Endothelial cell of umbilical vein (primary cell): ENCODE measurements at regions not wholly inside any gene's neighbourhood (a gene's known extent, or its start where the extent isn't known, plus 50 kb on each side); places are given as distances from the start of the nearest gene placed in this dataset.

Experiments
- BruUV-seq: library from RNA; stranded (reverse); fragments of 400-500 nt; replicated peaks from 2 replicates; lab custom pipeline; 2021; lab: Mats Ljungman, UMichigan
- CTCF ChIA-PET: fragments of 300-600, 350-600 bp; sonication (Branson Sonifier 250); formaldehyde crosslinking; loops from one replicate; lab custom pipeline; 2021; ENCODE audit warnings: antibody characterized with exemption, inconsistent platforms; lab: Charles Lee
- POLR2A ChIA-PET: fragments of 300-600, 350-600 bp; sonication (Branson Sonifier 250); formaldehyde crosslinking; loops from one replicate; lab custom pipeline; 2021; ENCODE audit warnings: antibody characterized with exemption, inconsistent platforms; lab: Charles Lee
- DNase-seq: peaks from one replicate; pipeline ENCODE4 v3.0.0-alpha.2; 2011; ENCODE audit warnings: low read depth, low spot score
- FAIRE-seq: peaks from 2 replicates; lab custom pipeline; 2011; peaks lifted over from hg19 to GRCh38; lab: Jason Lieb, UNC
- H2AFZ ChIP-seq: 2 replicates; pipeline ENCODE4 v1.6.0; 2012; ENCODE audit warnings: low read depth, low read length, control low read depth, inconsistent platforms
- H3K27ac ChIP-seq: 2 replicates; pipeline ENCODE4 v1.5.1; 2011; ENCODE audit warnings: low read depth, mild to moderate bottlenecking, control low read depth, low read length, moderate library complexity; ENCODE audit not compliant: insufficient read depth
- H3K27me3 ChIP-seq, 2 experiments: 2 replicates each; pipeline versions ENCODE4 v1.6.0 to v1.6.1; 2011; ENCODE audit warnings: low read length in 2 of 2, mixed read lengths in 1 of 2; ENCODE audit not compliant: control insufficient read depth in 2 of 2, insufficient read depth in 2 of 2
- H3K36me3 ChIP-seq, 2 experiments: 2 replicates in 1 of 2; 3 replicates in 1 of 2; pipeline ENCODE4 v1.5.1; 2011; ENCODE audit warnings: low read length in 2 of 2, mild to moderate bottlenecking in 1 of 2, moderate library complexity in 1 of 2; ENCODE audit not compliant: control insufficient read depth in 2 of 2, insufficient read depth in 2 of 2; ENCODE audit errors: extremely low read depth in 1 of 2
- H3K4me1 ChIP-seq: 3 replicates; pipeline ENCODE4 v1.5.1; 2011; ENCODE audit warnings: mild to moderate bottlenecking, low read length; ENCODE audit not compliant: control insufficient read depth, insufficient read depth; ENCODE audit errors: extremely low read depth
- H3K4me2 ChIP-seq: 2 replicates; pipeline ENCODE4 v1.6.1; 2011; ENCODE audit warnings: low read length, control low read depth, mixed read lengths; ENCODE audit not compliant: insufficient read depth
- H3K4me3 ChIP-seq, 3 experiments: fragments of 200-600 bp in 1 of 3; sonication (generic), shearing (Covaris generic) in 1 of 3; replicated peaks in 1 of 3; 2 replicates each; pipeline ENCODE4 v1.5.1; 2011 to 2016; ENCODE audit warnings: control low read depth in 3 of 3, low read length in 3 of 3, mild to moderate bottlenecking in 2 of 3, inconsistent platforms in 1 of 3, low read depth in 1 of 3, moderate library complexity in 1 of 3; ENCODE audit not compliant: insufficient read depth in 1 of 3
- H3K79me2 ChIP-seq: 2 replicates; pipeline ENCODE4 v1.6.0; 2012; ENCODE audit warnings: low read length, inconsistent platforms; ENCODE audit not compliant: control insufficient read depth, insufficient read depth
- H3K9ac ChIP-seq: replicated peaks from 2 replicates; pipeline ENCODE3; 2011; ENCODE audit warnings: low read length, control low read depth; ENCODE audit not compliant: insufficient read depth; ENCODE audit errors: extremely low read depth
- H3K9me1 ChIP-seq: replicated peaks from 3 replicates; pipeline ENCODE4 v1.6.0; 2011; ENCODE audit warnings: mild to moderate bottlenecking, low read length; ENCODE audit not compliant: control insufficient read depth, insufficient read depth; ENCODE audit errors: extremely low read depth
- H3K9me3 ChIP-seq: replicated peaks from 2 replicates; pipeline ENCODE4 v1.5.1; 2012; ENCODE audit warnings: low read length, inconsistent platforms; ENCODE audit not compliant: control insufficient read depth, insufficient read depth
- H4K20me1 ChIP-seq: replicated peaks from 2 replicates; pipeline ENCODE3; 2011; ENCODE audit warnings: mild to moderate bottlenecking, low read length; ENCODE audit not compliant: control insufficient read depth, insufficient read depth; ENCODE audit errors: extremely low read depth
- CTCF ChIP-seq, 2 donors: IDR thresholded peaks; 1 replicate in 1 of 2; 2 replicates in 1 of 2; pipeline ENCODE4 v1.5.1; 2011; ENCODE audit warnings: low read length in 2 of 2, mild to moderate bottlenecking in 2 of 2, moderate library complexity in 2 of 2, control low read depth in 1 of 2, inconsistent platforms in 1 of 2, low read depth in 1 of 2; ENCODE audit not compliant: insufficient read depth in 1 of 2; ENCODE audit errors: extremely low read depth in 1 of 2
- EZH2 ChIP-seq: IDR thresholded peaks from 2 replicates; pipeline ENCODE4 v1.6.1; 2012; ENCODE audit warnings: borderline replicate concordance, low read depth, mild to moderate bottlenecking, moderate library complexity, low read length, inconsistent platforms; ENCODE audit not compliant: severe bottlenecking
- FOS ChIP-seq: IDR thresholded peaks from 2 replicates; pipeline ENCODE4 v1.6.1; 2011; ENCODE audit warnings: mild to moderate bottlenecking, low read length, moderate library complexity, borderline replicate concordance; ENCODE audit not compliant: insufficient read depth
- GATA2 ChIP-seq: IDR thresholded peaks from 2 replicates; pipeline ENCODE4 v1.7.0; 2011; ENCODE audit warnings: low read depth, mild to moderate bottlenecking, moderate library complexity, mixed read lengths, low read length; ENCODE audit not compliant: insufficient read length, insufficient read depth
- JUN ChIP-seq: IDR thresholded peaks from 2 replicates; pipeline ENCODE4 v1.6.1; 2011; ENCODE audit warnings: borderline replicate concordance, low read depth; ENCODE audit not compliant: insufficient read length, insufficient read depth
- MAX ChIP-seq: IDR thresholded peaks from 2 replicates; pipeline ENCODE4 v1.6.1; 2011; ENCODE audit not compliant: insufficient read depth, insufficient read length
- MYC ChIP-seq: IDR thresholded peaks from one replicate; pipeline ENCODE4 v1.6.1; 2011; ENCODE audit warnings: mild to moderate bottlenecking, low read depth, low read length
- POLR2A ChIP-seq: IDR thresholded peaks from 2 replicates; pipeline ENCODE4 v1.6.1; 2012; ENCODE audit warnings: low read depth, mild to moderate bottlenecking, control low read depth, low read length
- POLR2AphosphoS5 ChIP-seq: IDR thresholded peaks from 2 replicates; pipeline ENCODE4 v1.6.1; 2012; ENCODE audit warnings: low read depth, mild to moderate bottlenecking, control low read depth, low read length, moderate library complexity; ENCODE audit not compliant: insufficient read depth
- dilution Hi-C: fragments of 300-500 bp; cut with MboI; formaldehyde crosslinking; loops from one replicate; pipeline ENCODE4 v1.15.0; 2019; ENCODE audit warnings: low sequenced_read_pairs; ENCODE audit not compliant: extremely low pct_ligation_motif_present
- intact Hi-C: fragments of 100-400 bp; cut with micrococcal nuclease; formaldehyde crosslinking; loops from one replicate; pipeline ENCODE4 v1.10.0; 2022

- DNase-seq (no peak), FAIRE-seq (no peak)
- H3K79me2 ChIP-seq, result no peaks in the 10 kb centered on the region
- peaks cover 20 to 22% of the 10 kb centered on the region in 2 experiments for H3K27me3 ChIP-seq
- H4K20me1 ChIP-seq, result no peaks in the 10 kb centered on the region
- intact Hi-C loops, result no loop called here
- H3K9ac ChIP-seq, result no peak overlapping the region
- TF ChIP-seq MAX (no peak), GATA2 (no peak), FOS (no peak), POLR2A (no peak), EZH2 (no peak), POLR2AphosphoS5 (no peak), JUN (no peak), MYC (no peak), CTCF (IDR thresholded peaks at IDR 0.05; ENCODE audit: extremely low read depth in 1 of 2, insufficient read depth in 1 of 2, low read depth in 1 of 2, low read length in 2 of 2) (no peak)
- H3K4me3 ChIP-seq, result no peak overlapping the region
- ChIA-PET POLR2A (no interaction called here), CTCF (no interaction called here)
- H3K27ac ChIP-seq, result no peak overlapping the region
- no peak overlapping the region for H3K4me2 ChIP-seq
- no peaks in the 10 kb centered on the region for H3K9me3 ChIP-seq
- no peaks in the 10 kb centered on the region for H3K9me1 ChIP-seq
- no peaks in the 10 kb centered on the region for H3K36me3 ChIP-seq
- no peaks in the 10 kb centered on the region for H3K4me1 ChIP-seq
- dilution Hi-C loops, result no loop called here
- BruUV-seq, result no TSS peak
- H2AFZ ChIP-seq, result no peak overlapping the region
Observed at GRCh38 chr21:36539434-36540150, 59.7 kb upstream of the CLDN14 start.
